PC-3 (cell line): ENCODE measurements at regions not wholly inside any gene's neighbourhood (a gene's known extent, or its start where the extent isn't known, plus 50 kb on each side); places are given as distances from the start of the nearest gene placed in this dataset.
"Not testable (repeated sequence)": the region's sequence is repeated elsewhere in the genome, so short reads cannot be mapped to it uniquely, and the experiment has no call there.

ENCODE experiments used
- ATAC-seq: fragments of 200-7000 bp; cut with Tn5 transposase; 2 replicates; pipeline ENCODE4 v1.9.1; 2020; ENCODE audit warnings: mild to moderate bottlenecking, moderate library complexity
- BruUV-seq: library from RNA; stranded (reverse); fragments of 400-500 nt; replicated peaks from 2 replicates; lab custom pipeline; 2021; lab: Mats Ljungman, UMichigan
- CTCF ChIA-PET: fragments of 300-600 bp; sonication (Branson Sonifier 250); formaldehyde crosslinking; loops from one replicate; lab custom pipeline; 2022; ENCODE audit warnings: antibody characterized with exemption; lab: Charles Lee
- POLR2A ChIA-PET: fragments of 300-600 bp; sonication (Branson Sonifier 250); formaldehyde crosslinking; loops from one replicate; lab custom pipeline; 2022; ENCODE audit warnings: antibody characterized with exemption; ENCODE audit not compliant: unreplicated experiment; lab: Charles Lee
- DNase-seq: peaks from one replicate; pipeline ENCODE4 v3.0.0-alpha.2; 2015
- H2AFZ ChIP-seq: fragments of 300-600 bp; sonication (generic); 2 replicates; pipeline ENCODE4 v1.6.0; 2016; ENCODE audit warnings: antibody characterized with exemption, low read length
- H3F3A ChIP-seq: fragments of 300-600 bp; sonication (generic); one replicate; pipeline ENCODE4 v1.6.0; 2017; ENCODE audit warnings: antibody characterized with exemption, low read length, control low read depth, mild to moderate bottlenecking; ENCODE audit not compliant: unreplicated experiment
- H3K27ac ChIP-seq: fragments of 300-600 bp; sonication (generic); 2 replicates; pipeline ENCODE4 v1.5.1; 2016; ENCODE audit warnings: mild to moderate bottlenecking, low read length
- H3K27me3 ChIP-seq: fragments of 300-600 bp; sonication (generic); 2 replicates; pipeline ENCODE4 v1.6.1; 2016; ENCODE audit warnings: low read length, mixed read lengths
- H3K36me3 ChIP-seq: fragments of 300-600 bp; sonication (generic); 2 replicates; pipeline ENCODE4 v1.6.1; 2016; ENCODE audit warnings: low read depth, mixed run types, low read length, mixed read lengths
- H3K4me1 ChIP-seq: fragments of 300-600 bp; sonication (generic); 2 replicates; pipeline ENCODE4 v1.5.1; 2016; ENCODE audit warnings: low read length; ENCODE audit not compliant: insufficient read depth
- H3K4me2 ChIP-seq: fragments of 300-600 bp; sonication (generic); 2 replicates; pipeline ENCODE4 v1.6.0; 2016; ENCODE audit warnings: low read length
- H3K4me3 ChIP-seq: fragments of 300-600 bp; sonication (generic); 2 replicates; pipeline ENCODE4 v1.5.1; 2016; ENCODE audit warnings: mild to moderate bottlenecking, low read length, mixed read lengths
- H3K79me2 ChIP-seq: fragments of 300-600 bp; sonication (generic); 2 replicates; pipeline ENCODE4 v1.6.1; 2017; ENCODE audit warnings: low read length, mixed read lengths
- H3K9ac ChIP-seq: fragments of 300-600 bp; sonication (generic); 2 replicates; pipeline ENCODE4 v1.6.0; 2016; ENCODE audit warnings: mild to moderate bottlenecking, low read length
- H3K9me2 ChIP-seq: fragments of 300-600 bp; sonication (generic); replicated peaks from 2 replicates; pipeline ENCODE4 v1.6.1; 2016; ENCODE audit warnings: mixed run types, low read length, mixed read lengths
- H3K9me3 ChIP-seq: fragments of 300-600 bp; sonication (generic); 2 replicates; pipeline ENCODE4 v1.6.1; 2016; ENCODE audit warnings: low read length, mixed read lengths
- H4K20me1 ChIP-seq: fragments of 300-600 bp; sonication (generic); 2 replicates; pipeline ENCODE4 v1.6.1; 2016; ENCODE audit warnings: low read length, mixed read lengths
- CTCF ChIP-seq: fragments of 300-600 bp; sonication (generic); conservative IDR thresholded peaks from 2 replicates; pipeline ENCODE4 v1.5.1; 2017; ENCODE audit warnings: antibody characterized with exemption, low read depth, mild to moderate bottlenecking, low read length
- EZH2 ChIP-seq: fragments of 300-600 bp; sonication (generic); IDR thresholded peaks from one replicate; pipeline ENCODE4 v1.6.1; 2017; ENCODE audit warnings: antibody characterized with exemption, mild to moderate bottlenecking, low read length; ENCODE audit not compliant: unreplicated experiment
- EZH2phosphoT487 ChIP-seq: fragments of 300-600 bp; sonication (generic); IDR thresholded peaks from 2 replicates; pipeline ENCODE4 v1.6.1; 2018; ENCODE audit warnings: mild to moderate bottlenecking, antibody characterized with exemption, low read length, borderline replicate concordance
- intact Hi-C: fragments of 100-400 bp; cut with micrococcal nuclease; formaldehyde crosslinking; loops from 2 replicates; pipeline ENCODE4 v1.9.0; 2023

GRCh38 chr6:33516726-33517125 is 62.4 kb downstream of the ZBTB9 start:
- Histone ChIP-seq H3K4me2 (no peak overlapping the region), H3K27me3 (no peaks in the 10 kb centered on the region), H4K20me1 (no peaks in the 10 kb centered on the region), H3K9ac (no peak overlapping the region), H3K4me3 (no peak overlapping the region), H3K36me3 (no peaks in the 10 kb centered on the region), H3K9me3 (no peaks in the 10 kb centered on the region), H3K4me1 (no peaks in the 10 kb centered on the region), H3F3A (no peaks in the 10 kb centered on the region), H3K27ac (no peak overlapping the region), H3K79me2 (no peaks in the 10 kb centered on the region), H3K9me2 (no peaks in the 10 kb centered on the region), H2AFZ (no peak overlapping the region)
- ChIA-PET POLR2A (no interaction called here), CTCF (no interaction called here)
- ATAC-seq: no peak
- TF ChIP-seq CTCF (no peak), EZH2 (no peak), EZH2phosphoT487 (no peak)
- no TSS peak for BruUV-seq
- intact Hi-C loops: no loop called here
- no peak for DNase-seq

GRCh38 chr6:33520636-33521488 is 59.2 kb downstream of the BAK1 start:
- H3K9me2 ChIP-seq, H4K20me1 ChIP-seq, H3K9ac ChIP-seq, H3K36me3 ChIP-seq, ATAC-seq, H3K27me3 ChIP-seq, BruUV-seq, H3K79me2 ChIP-seq, H3K4me1 ChIP-seq, H3K27ac ChIP-seq, H3K9me3 ChIP-seq, DNase-seq, CTCF ChIA-PET, H3F3A ChIP-seq, H3K4me2 ChIP-seq, H2AFZ ChIP-seq, H3K4me3 ChIP-seq, POLR2A ChIA-PET, intact Hi-C loops: not testable (repeated sequence)

GRCh38 chr6:33521489-33522091 is 58.5 kb downstream of the BAK1 start:
- Histone ChIP-seq H3K4me3 (no peak overlapping the region), H3K4me2 (no peak overlapping the region), H3K9me2 (no peaks in the 10 kb centered on the region), H3K9ac (no peak overlapping the region), H4K20me1 (no peaks in the 10 kb centered on the region), H3K9me3 (no peaks in the 10 kb centered on the region), H3K79me2 (no peaks in the 10 kb centered on the region), H2AFZ (no peak overlapping the region), H3K4me1 (no peaks in the 10 kb centered on the region), H3F3A (no peaks in the 10 kb centered on the region), H3K36me3 (no peaks in the 10 kb centered on the region), H3K27ac (no peak overlapping the region), H3K27me3 (no peaks in the 10 kb centered on the region)
- BruUV-seq: no TSS peak
- ChIA-PET CTCF (no interaction called here), POLR2A (no interaction called here)
- TF ChIP-seq EZH2phosphoT487: no peak
- DNase-seq: no peak
- ATAC-seq: no peak
- intact Hi-C loops: no loop called here
